ENCODE measurements at regions not wholly inside any gene's neighbourhood (a gene's known extent, or its start where the extent isn't known, plus 50 kb on each side); places are given as distances from the start of the nearest gene placed in this dataset.
"Not testable (repeated sequence)": the region's sequence is repeated elsewhere in the genome, so short reads cannot be mapped to it uniquely, and the experiment has no call there.

DNA sequence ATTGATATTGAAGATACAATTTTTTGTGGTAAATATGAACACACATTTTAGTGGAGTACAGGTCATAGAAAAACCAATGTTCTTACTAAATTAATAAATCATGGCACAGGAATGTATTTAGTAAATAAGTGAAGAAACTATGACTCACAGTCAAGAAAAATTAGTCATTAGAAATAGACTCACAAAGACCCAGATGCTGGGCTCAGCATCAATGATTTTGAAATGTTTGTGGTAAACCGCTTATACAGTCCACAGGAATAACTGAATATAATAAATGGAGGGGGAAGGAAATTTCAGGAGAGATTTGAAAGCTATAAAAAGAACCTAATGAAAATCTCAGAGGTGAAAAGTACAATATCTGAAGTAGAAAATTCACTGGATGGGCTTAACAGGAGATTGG lies 138.3 kb upstream of the ADCY1 start:
- Histone ChIP-seq H3K79me2 (replicated peaks; ENCODE audit: insufficient read depth, low read length) (no peaks in the 10 kb centered on the region), H4K20me1 (ENCODE audit: insufficient read depth) (no peaks in the 10 kb centered on the region), H3K36me3 (ENCODE audit: insufficient read depth, low read length) (no peaks in the 10 kb centered on the region), H3F3A (ENCODE audit: insufficient read depth, low read length, poor library complexity, severe bottlenecking) (no peaks in the 10 kb centered on the region), H2AFZ (ENCODE audit: low read depth, low read length) (no peak overlapping the region), H3K9ac (ENCODE audit: low read length) (no peak overlapping the region), H3K27ac (ENCODE audit: low read length) (peak overlapping the region; percentile 85), H3K9me2 (ENCODE audit: insufficient read depth, low read length) (no peaks in the 10 kb centered on the region), H3K4me2 (ENCODE audit: low read length) (no peak overlapping the region), H3K27me3 (ENCODE audit: insufficient read depth, low read depth, low read length) (no peaks in the 10 kb centered on the region), H3K9me3 (ENCODE audit: low read length) (no peaks in the 10 kb centered on the region), H3K4me3 (ENCODE audit: low read length) (no peak overlapping the region)
- TF ChIP-seq RAD21 (conservative IDR thresholded peaks at IDR 0.05) (no peak), SMC3 (conservative IDR thresholded peaks at IDR 0.05; ENCODE audit: poor library complexity) (no peak), MXI1 (conservative IDR thresholded peaks at IDR 0.05; ENCODE audit: poor library complexity, severe bottlenecking) (no peak), POLR2AphosphoS5 (IDR thresholded peaks at IDR 0.05) (no peak), TAF1 (IDR thresholded peaks at IDR 0.05; ENCODE audit: low read depth) (no peak), EZH2 (IDR thresholded peaks at IDR 0.05; ENCODE audit: borderline replicate concordance, insufficient read depth, low read length, poor library complexity, severe bottlenecking) (no peak), EP300 (conservative IDR thresholded peaks at IDR 0.05; ENCODE audit: poor library complexity, severe bottlenecking) (no peak)
- TF ChIP-seq, protein P1, sequence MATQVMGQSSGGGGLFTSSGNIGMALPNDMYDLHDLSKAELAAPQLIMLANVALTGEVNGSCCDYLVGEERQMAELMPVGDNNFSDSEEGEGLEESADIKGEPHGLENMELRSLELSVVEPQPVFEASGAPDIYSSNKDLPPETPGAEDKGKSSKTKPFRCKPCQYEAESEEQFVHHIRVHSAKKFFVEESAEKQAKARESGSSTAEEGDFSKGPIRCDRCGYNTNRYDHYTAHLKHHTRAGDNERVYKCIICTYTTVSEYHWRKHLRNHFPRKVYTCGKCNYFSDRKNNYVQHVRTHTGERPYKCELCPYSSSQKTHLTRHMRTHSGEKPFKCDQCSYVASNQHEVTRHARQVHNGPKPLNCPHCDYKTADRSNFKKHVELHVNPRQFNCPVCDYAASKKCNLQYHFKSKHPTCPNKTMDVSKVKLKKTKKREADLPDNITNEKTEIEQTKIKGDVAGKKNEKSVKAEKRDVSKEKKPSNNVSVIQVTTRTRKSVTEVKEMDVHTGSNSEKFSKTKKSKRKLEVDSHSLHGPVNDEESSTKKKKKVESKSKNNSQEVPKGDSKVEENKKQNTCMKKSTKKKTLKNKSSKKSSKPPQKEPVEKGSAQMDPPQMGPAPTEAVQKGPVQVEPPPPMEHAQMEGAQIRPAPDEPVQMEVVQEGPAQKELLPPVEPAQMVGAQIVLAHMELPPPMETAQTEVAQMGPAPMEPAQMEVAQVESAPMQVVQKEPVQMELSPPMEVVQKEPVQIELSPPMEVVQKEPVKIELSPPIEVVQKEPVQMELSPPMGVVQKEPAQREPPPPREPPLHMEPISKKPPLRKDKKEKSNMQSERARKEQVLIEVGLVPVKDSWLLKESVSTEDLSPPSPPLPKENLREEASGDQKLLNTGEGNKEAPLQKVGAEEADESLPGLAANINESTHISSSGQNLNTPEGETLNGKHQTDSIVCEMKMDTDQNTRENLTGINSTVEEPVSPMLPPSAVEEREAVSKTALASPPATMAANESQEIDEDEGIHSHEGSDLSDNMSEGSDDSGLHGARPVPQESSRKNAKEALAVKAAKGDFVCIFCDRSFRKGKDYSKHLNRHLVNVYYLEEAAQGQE (IDR thresholded peaks at IDR 0.05; ENCODE audit: borderline replicate concordance): no peak
- TF ChIP-seq, protein P2, sequence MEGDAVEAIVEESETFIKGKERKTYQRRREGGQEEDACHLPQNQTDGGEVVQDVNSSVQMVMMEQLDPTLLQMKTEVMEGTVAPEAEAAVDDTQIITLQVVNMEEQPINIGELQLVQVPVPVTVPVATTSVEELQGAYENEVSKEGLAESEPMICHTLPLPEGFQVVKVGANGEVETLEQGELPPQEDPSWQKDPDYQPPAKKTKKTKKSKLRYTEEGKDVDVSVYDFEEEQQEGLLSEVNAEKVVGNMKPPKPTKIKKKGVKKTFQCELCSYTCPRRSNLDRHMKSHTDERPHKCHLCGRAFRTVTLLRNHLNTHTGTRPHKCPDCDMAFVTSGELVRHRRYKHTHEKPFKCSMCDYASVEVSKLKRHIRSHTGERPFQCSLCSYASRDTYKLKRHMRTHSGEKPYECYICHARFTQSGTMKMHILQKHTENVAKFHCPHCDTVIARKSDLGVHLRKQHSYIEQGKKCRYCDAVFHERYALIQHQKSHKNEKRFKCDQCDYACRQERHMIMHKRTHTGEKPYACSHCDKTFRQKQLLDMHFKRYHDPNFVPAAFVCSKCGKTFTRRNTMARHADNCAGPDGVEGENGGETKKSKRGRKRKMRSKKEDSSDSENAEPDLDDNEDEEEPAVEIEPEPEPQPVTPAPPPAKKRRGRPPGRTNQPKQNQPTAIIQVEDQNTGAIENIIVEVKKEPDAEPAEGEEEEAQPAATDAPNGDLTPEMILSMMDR (IDR thresholded peaks at IDR 0.05; ENCODE audit: poor library complexity, severe bottlenecking): no peak

GRCh38 chr7:45440776-45441175 lies 133.4 kb upstream of the ADCY1 start:
- not testable (repeated sequence) for H3K9me3 ChIP-seq (ENCODE audit: low read length); H3K27ac ChIP-seq (ENCODE audit: low read length); H2AFZ ChIP-seq (ENCODE audit: low read depth, low read length); H3K4me3 ChIP-seq (ENCODE audit: low read length); H3K79me2 ChIP-seq (replicated peaks; ENCODE audit: insufficient read depth, low read length); H3K9me2 ChIP-seq (ENCODE audit: insufficient read depth, low read length); H3K27me3 ChIP-seq (ENCODE audit: insufficient read depth, low read depth, low read length); H3F3A ChIP-seq (ENCODE audit: insufficient read depth, low read length, poor library complexity, severe bottlenecking); H3K36me3 ChIP-seq (ENCODE audit: insufficient read depth, low read length); H3K9ac ChIP-seq (ENCODE audit: low read length); H4K20me1 ChIP-seq (ENCODE audit: insufficient read depth); H3K4me2 ChIP-seq (ENCODE audit: low read length)

DNA sequence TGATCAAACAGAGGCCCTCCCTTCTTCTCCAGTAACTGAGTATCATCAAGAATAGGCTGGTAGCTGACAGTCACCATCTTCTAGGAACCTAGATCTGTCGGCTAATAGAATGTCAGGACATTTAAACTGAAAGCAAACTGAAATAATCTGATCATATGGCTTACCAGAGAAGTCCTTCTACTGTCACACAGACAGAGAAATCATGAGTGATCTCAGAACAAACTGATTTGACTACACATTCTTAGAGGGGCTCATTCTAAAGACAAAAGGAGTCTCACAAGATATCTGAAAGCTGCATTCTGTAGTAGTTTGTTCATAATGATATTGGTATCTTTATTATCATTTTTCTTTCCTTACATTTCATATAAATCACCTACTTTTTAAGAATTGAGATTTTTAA lies 130.9 kb upstream of the ADCY1 start:
- no peaks in the 10 kb centered on the region for H3K27me3 ChIP-seq (ENCODE audit: insufficient read depth, low read depth, low read length)
- no peak overlapping the region for H3K4me2 ChIP-seq (ENCODE audit: low read length)
- no peaks in the 10 kb centered on the region for H3K9me3 ChIP-seq (ENCODE audit: low read length)
- no peaks in the 10 kb centered on the region for H4K20me1 ChIP-seq (ENCODE audit: insufficient read depth)
- no peaks in the 10 kb centered on the region for H3K9me2 ChIP-seq (ENCODE audit: insufficient read depth, low read length)
- no peaks in the 10 kb centered on the region for H3F3A ChIP-seq (ENCODE audit: insufficient read depth, low read length, poor library complexity, severe bottlenecking)
- no peaks in the 10 kb centered on the region for H3K36me3 ChIP-seq (ENCODE audit: insufficient read depth, low read length)
- no peak overlapping the region for H2AFZ ChIP-seq (ENCODE audit: low read depth, low read length)
- H3K27ac ChIP-seq (ENCODE audit: low read length): no peak overlapping the region
- no peak for TF ChIP-seq EZH2 (IDR thresholded peaks at IDR 0.05; ENCODE audit: borderline replicate concordance, insufficient read depth, low read length, poor library complexity, severe bottlenecking)
- TF ChIP-seq, protein P1 (IDR thresholded peaks at IDR 0.05; ENCODE audit: borderline replicate concordance): no peak
- no peak for TF ChIP-seq EP300 (conservative IDR thresholded peaks at IDR 0.05; ENCODE audit: poor library complexity, severe bottlenecking)
- TF ChIP-seq TAF1 (IDR thresholded peaks at IDR 0.05; ENCODE audit: low read depth): no peak
- no peak for TF ChIP-seq SMC3 (conservative IDR thresholded peaks at IDR 0.05; ENCODE audit: poor library complexity)
- TF ChIP-seq, protein P2 (IDR thresholded peaks at IDR 0.05; ENCODE audit: poor library complexity, severe bottlenecking): no peak
- no peak for TF ChIP-seq POLR2AphosphoS5 (IDR thresholded peaks at IDR 0.05)
- no peak for TF ChIP-seq RAD21 (conservative IDR thresholded peaks at IDR 0.05)
- TF ChIP-seq MXI1 (conservative IDR thresholded peaks at IDR 0.05; ENCODE audit: poor library complexity, severe bottlenecking): no peak
- H3K79me2 ChIP-seq (replicated peaks; ENCODE audit: insufficient read depth, low read length): no peaks in the 10 kb centered on the region
- H3K9ac ChIP-seq (ENCODE audit: low read length): no peak overlapping the region
- no peak overlapping the region for H3K4me3 ChIP-seq (ENCODE audit: low read length)

Data from neural cell (in vitro differentiated cells).